ENCODE measurements at regions not wholly inside any gene's neighbourhood (a gene's known extent, or its start where the extent isn't known, plus 50 kb on each side); places are given as distances from the start of the nearest gene placed in this dataset.

GRCh38 chr10:129415215-129416140 is 51.6 kb upstream of the MGMT start:
- Histone ChIP-seq H3K9me3 (ENCODE audit: control insufficient read depth in 1 of 2, low read length in 2 of 2) (no peaks in the 10 kb centered on the region), H3K36me3 (ENCODE audit: insufficient read depth, low read length) (no peaks in the 10 kb centered on the region), H3K27ac (ENCODE audit: low read depth, low read length) (no peak overlapping the region), H3K4me3 (ENCODE audit: low read length in 2 of 2) (no peak overlapping the region), H3K27me3 (ENCODE audit: insufficient read depth, low read length) (no peaks in the 10 kb centered on the region), H3K4me1 (ENCODE audit: insufficient read depth, low read length) (no peaks in the 10 kb centered on the region)
- H3K36me3 Mint-ChIP-seq, result no peaks in the 10 kb centered on the region
- no peaks in the 10 kb centered on the region for H3K4me1 Mint-ChIP-seq
- H3K27me3 Mint-ChIP-seq, result peaks cover 2% of the 10 kb centered on the region in 2 donors
- ChIA-PET POLR2A (ENCODE audit: partially characterized antibody) (no interaction called here), CTCF (ENCODE audit: partially characterized antibody) (no interaction called here)
- no peak for DNase-seq
- no peak overlapping the region for H3K4me3 Mint-ChIP-seq
- H3K27ac Mint-ChIP-seq, result no peak overlapping the region
- intact Hi-C loops (cut with micrococcal nuclease), result no loop called here
- no peaks in the 10 kb centered on the region for H3K9me3 Mint-ChIP-seq

GRCh38 chr10:129416155-129416554 is 50.9 kb upstream of the MGMT start:
- no peaks in the 10 kb centered on the region for H3K27me3 ChIP-seq (ENCODE audit: insufficient read depth, low read length)
- no peak overlapping the region for H3K27ac Mint-ChIP-seq
- H3K27me3 Mint-ChIP-seq, result peaks cover 2% of the 10 kb centered on the region in 2 donors
- H3K36me3 ChIP-seq (ENCODE audit: insufficient read depth, low read length), result no peaks in the 10 kb centered on the region
- CTCF ChIA-PET (ENCODE audit: partially characterized antibody), result no interaction called here
- no peaks in the 10 kb centered on the region for H3K9me3 ChIP-seq (ENCODE audit: control insufficient read depth in 1 of 2, low read length in 2 of 2)
- H3K27ac ChIP-seq (ENCODE audit: low read depth, low read length), result no peak overlapping the region
- no peaks in the 10 kb centered on the region for H3K9me3 Mint-ChIP-seq
- no peaks in the 10 kb centered on the region for H3K4me1 Mint-ChIP-seq
- intact Hi-C loops (cut with micrococcal nuclease), result no loop called here
- H3K4me1 ChIP-seq (ENCODE audit: insufficient read depth, low read length), result no peaks in the 10 kb centered on the region
- DNase-seq, result no peak
- no peaks in the 10 kb centered on the region for H3K36me3 Mint-ChIP-seq
- no peak overlapping the region for H3K4me3 ChIP-seq (ENCODE audit: low read length in 2 of 2)
- POLR2A ChIA-PET (ENCODE audit: partially characterized antibody), result no interaction called here
- no peak overlapping the region for H3K4me3 Mint-ChIP-seq

GRCh38 chr10:129416956-129417765 is 49.9 kb upstream of the MGMT start:
- Histone ChIP-seq H3K4me1 (ENCODE audit: insufficient read depth, low read length) (no peaks in the 10 kb centered on the region), H3K9me3 (ENCODE audit: control insufficient read depth in 1 of 2, low read length in 2 of 2) (no peaks in the 10 kb centered on the region), H3K4me3 (ENCODE audit: low read length in 2 of 2) (no peak overlapping the region), H3K27me3 (ENCODE audit: insufficient read depth, low read length) (no peaks in the 10 kb centered on the region), H3K27ac (ENCODE audit: low read depth, low read length) (no peak overlapping the region), H3K36me3 (ENCODE audit: insufficient read depth, low read length) (no peaks in the 10 kb centered on the region)
- intact Hi-C loops (cut with micrococcal nuclease), result no loop called here
- no peaks in the 10 kb centered on the region for H3K36me3 Mint-ChIP-seq
- POLR2A ChIA-PET (ENCODE audit: partially characterized antibody), result no interaction called here
- H3K9me3 Mint-ChIP-seq, result no peaks in the 10 kb centered on the region
- DNase-seq, result no peak
- H3K4me3 Mint-ChIP-seq, result no peak overlapping the region
- peaks cover 3 to 4% of the 10 kb centered on the region in 2 donors for H3K27me3 Mint-ChIP-seq
- no peaks in the 10 kb centered on the region for H3K4me1 Mint-ChIP-seq
- CTCF ChIA-PET (ENCODE audit: partially characterized antibody), result no interaction called here
- H3K27ac Mint-ChIP-seq, result no peak overlapping the region

Data from CD4-positive, alpha-beta memory T cell (primary cell).